ENCODE measurements at regions not wholly inside any gene's neighbourhood (a gene's known extent, or its start where the extent isn't known, plus 50 kb on each side); places are given as distances from the start of the nearest gene placed in this dataset.

- no peak overlapping the region for H3K18ac ChIP-seq (ENCODE audit: low read depth, low read length)
- no peak overlapping the region for H3K23ac ChIP-seq (ENCODE audit: low read depth, low read length)
- WGBS, 2 experiments (ENCODE audit: extremely low coverage in 2 of 2, insufficient read length in 1 of 2): no CpG with 5 or more reads among the region's 2 CpGs
- ChIA-PET POLR2A (ENCODE audit: unreplicated experiment) (no interaction called here), CTCF (no interaction called here)
- H3K4me2 ChIP-seq (ENCODE audit: low read depth, low read length): no peak overlapping the region
- ATAC-seq (ENCODE audit: low read depth) (no peak), DNase-seq (no peak)
- H3K9me1 ChIP-seq (ENCODE audit: insufficient read depth, low read length): no peaks in the 10 kb centered on the region
- H2BK5ac ChIP-seq (ENCODE audit: low read depth, low read length, poor library complexity, severe bottlenecking): no peak overlapping the region
- intact Hi-C loops (cut with micrococcal nuclease) (no loop called here), dilution Hi-C loops (cut with HindIII; ENCODE audit: low sequenced_read_pairs, unreplicated experiment) (no loop called here), in situ Hi-C loops (cut with MboI; ENCODE audit: low sequenced_read_pairs) (loop anchor here (25.0 kb wide), 1 partner anchor 857 kb away; no protein-coding TSS in a partner anchor)
- no peaks in the 10 kb centered on the region for H3K79me1 ChIP-seq (ENCODE audit: low read depth in 1 of 2, low read length in 2 of 2)
- no peak overlapping the region for H2BK120ac ChIP-seq (ENCODE audit: low read depth, low read length)
- H2BK15ac ChIP-seq (ENCODE audit: low read depth, low read length): no peak overlapping the region
- H2AFZ ChIP-seq (replicated peaks; ENCODE audit: low read length, poor library complexity): no peak overlapping the region
- no peak overlapping the region for H3K14ac ChIP-seq (replicated peaks; ENCODE audit: low read depth, low read length)
- H3K9me3 ChIP-seq (ENCODE audit: control insufficient read depth, insufficient read depth, low read length): no peaks in the 10 kb centered on the region
- no peak overlapping the region for H4K8ac ChIP-seq (ENCODE audit: low read depth in 2 of 2, low read length in 2 of 2)
- no peaks in the 10 kb centered on the region for H3K4me1 ChIP-seq (ENCODE audit: control insufficient read depth, insufficient read depth, low read length)
- H2AK9ac ChIP-seq (replicated peaks; ENCODE audit: low read depth, low read length, poor library complexity): no peak overlapping the region
- no peak for TF ChIP-seq RFX5 (IDR thresholded peaks at IDR 0.05; ENCODE audit: low read depth, low read length)
- no peak for TF ChIP-seq ELK1 (IDR thresholded peaks at IDR 0.05; ENCODE audit: borderline replicate concordance, low read depth, low read length)
- TF ChIP-seq BHLHE40 (IDR thresholded peaks at IDR 0.05; ENCODE audit: low read depth, low read length): no peak
- TF ChIP-seq CTCF (conservative IDR thresholded peaks at IDR 0.05; ENCODE audit: low read depth, low read length): no peak
- H3K27ac ChIP-seq (ENCODE audit: insufficient read depth, low read length): no peak overlapping the region
- no peaks in the 10 kb centered on the region for H4K20me1 ChIP-seq (ENCODE audit: insufficient read depth, low read length)
- no peak overlapping the region for H3K56ac ChIP-seq (ENCODE audit: extremely low read depth, insufficient read depth, low read length)
- H3K4ac ChIP-seq (ENCODE audit: low read depth, low read length): no peak overlapping the region
- H3K27me3 ChIP-seq (ENCODE audit: control insufficient read depth, insufficient read depth, low read length): no peaks in the 10 kb centered on the region
- no peak overlapping the region for H2BK20ac ChIP-seq (ENCODE audit: low read depth, low read length)
- H4K91ac ChIP-seq (ENCODE audit: insufficient read depth, low read depth, low read length): no peak overlapping the region
- no peak overlapping the region for H3K9ac ChIP-seq (ENCODE audit: low read depth, low read length)
- H4K5ac ChIP-seq (ENCODE audit: low read depth, low read length): no peak overlapping the region
- H2AK5ac ChIP-seq (ENCODE audit: low read depth, low read length): no peak overlapping the region
- H3K4me3 ChIP-seq (ENCODE audit: insufficient read depth, low read depth, low read length): no peak overlapping the region
- H3K36me3 ChIP-seq (ENCODE audit: control insufficient read depth, insufficient read depth, low read length): no peaks in the 10 kb centered on the region
- BruUV-seq (replicated peaks): no TSS peak
Observed at GRCh38 chr4:180680305-180680704, 1562.9 kb upstream of the TENM3 start.

Data from IMR-90 (cell line).